DOHH2 (cell line): ENCODE measurements at regions not wholly inside any gene's neighbourhood (a gene's known extent, or its start where the extent isn't known, plus 50 kb on each side); places are given as distances from the start of the nearest gene placed in this dataset.
"Not testable (repeated sequence)": the region's sequence is repeated elsewhere in the genome, so short reads cannot be mapped to it uniquely, and the experiment has no call there.

Source experiments
- EZH2phosphoT487 ChIP-seq: fragments of 200-600 bp; sonication (generic); IDR thresholded peaks from 2 replicates; pipeline ENCODE4 v1.6.1; 2017; ENCODE audit warnings: borderline replicate concordance, mild to moderate bottlenecking, antibody characterized with exemption, low read length, moderate library complexity, mixed read lengths
- TF ChIP-seq, protein P1 (sequence below): fragments of 200-600 bp; sonication (generic); IDR thresholded peaks from one replicate; pipeline ENCODE4 v1.5.1; 2014; ENCODE audit warnings: antibody characterized with exemption, mild to moderate bottlenecking, low read depth, low read length; ENCODE audit not compliant: poor library complexity, severe bottlenecking

DNA sequence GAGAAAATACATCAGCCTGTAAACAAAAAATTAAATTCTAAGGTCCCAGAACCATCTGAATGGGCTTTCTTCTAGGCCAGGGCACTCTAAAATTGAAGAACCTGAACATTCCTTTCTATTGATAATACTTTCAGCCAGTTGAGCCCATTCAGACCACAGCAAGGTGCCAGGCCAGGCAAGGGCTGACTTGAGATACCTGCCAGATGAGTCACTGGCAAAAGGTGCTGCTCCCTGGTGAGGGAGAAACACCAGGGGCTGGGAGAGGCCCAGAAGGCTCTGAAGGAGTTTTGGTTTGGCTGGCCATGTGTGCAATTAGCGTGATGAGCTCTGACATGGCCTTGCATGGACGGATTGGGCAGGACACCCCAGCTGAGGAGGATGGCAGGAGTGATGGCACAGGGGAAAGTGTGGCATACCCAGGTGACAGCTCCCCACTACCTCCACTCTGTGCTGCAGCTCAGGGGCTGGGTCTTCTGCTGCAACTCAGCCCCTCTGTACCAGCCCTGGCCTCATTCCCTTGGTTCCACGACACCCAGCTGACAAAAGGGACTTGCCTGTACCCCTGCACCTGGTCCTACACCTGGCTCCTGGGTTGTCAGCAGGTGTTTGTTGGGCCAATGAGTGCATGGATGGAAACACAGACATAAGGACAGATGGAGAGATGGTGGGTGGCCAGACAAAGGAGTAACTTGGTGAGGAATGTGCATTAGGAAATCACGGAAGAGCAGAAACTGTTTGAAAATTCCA, 230.4 kb downstream of the POTEM start:
- TF ChIP-seq, protein P1, sequence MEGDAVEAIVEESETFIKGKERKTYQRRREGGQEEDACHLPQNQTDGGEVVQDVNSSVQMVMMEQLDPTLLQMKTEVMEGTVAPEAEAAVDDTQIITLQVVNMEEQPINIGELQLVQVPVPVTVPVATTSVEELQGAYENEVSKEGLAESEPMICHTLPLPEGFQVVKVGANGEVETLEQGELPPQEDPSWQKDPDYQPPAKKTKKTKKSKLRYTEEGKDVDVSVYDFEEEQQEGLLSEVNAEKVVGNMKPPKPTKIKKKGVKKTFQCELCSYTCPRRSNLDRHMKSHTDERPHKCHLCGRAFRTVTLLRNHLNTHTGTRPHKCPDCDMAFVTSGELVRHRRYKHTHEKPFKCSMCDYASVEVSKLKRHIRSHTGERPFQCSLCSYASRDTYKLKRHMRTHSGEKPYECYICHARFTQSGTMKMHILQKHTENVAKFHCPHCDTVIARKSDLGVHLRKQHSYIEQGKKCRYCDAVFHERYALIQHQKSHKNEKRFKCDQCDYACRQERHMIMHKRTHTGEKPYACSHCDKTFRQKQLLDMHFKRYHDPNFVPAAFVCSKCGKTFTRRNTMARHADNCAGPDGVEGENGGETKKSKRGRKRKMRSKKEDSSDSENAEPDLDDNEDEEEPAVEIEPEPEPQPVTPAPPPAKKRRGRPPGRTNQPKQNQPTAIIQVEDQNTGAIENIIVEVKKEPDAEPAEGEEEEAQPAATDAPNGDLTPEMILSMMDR = not testable (repeated sequence)
- TF ChIP-seq EZH2phosphoT487 = not testable (repeated sequence)
